Heart right ventricle (tissue), 16 donors: ENCODE measurements at regions not wholly inside any gene's neighbourhood (a gene's known extent, or its start where the extent isn't known, plus 50 kb on each side); places are given as distances from the start of the nearest gene placed in this dataset.
"Not testable (repeated sequence)": the region's sequence is repeated elsewhere in the genome, so short reads cannot be mapped to it uniquely, and the experiment has no call there.

Experiments used
- ATAC-seq, 8 donors: fragments of 200-7000 bp; cut with Tn5 transposase; one replicate each; pipeline ENCODE4 v1.9.1; 2020; ENCODE audit warnings: mild to moderate bottlenecking in 8 of 8, moderate library complexity in 8 of 8, moderate number of reproducible peaks in 1 of 8
- DNase-seq, 2 donors: peaks; one replicate each; pipeline ENCODE4 v3.0.0-alpha.2; 2020
- H3K27ac ChIP-seq, 10 donors: fragments of 200-600 bp; sonication (generic) in 2 of 10; one replicate each; pipeline versions ENCODE4 v1.5.0 to v1.8.0; 2020 to 2022; ENCODE audit warnings: mild to moderate bottlenecking in 3 of 10
- H3K27me3 ChIP-seq, 7 donors: fragments of 200-600 bp; one replicate each; pipeline ENCODE4 v1.8.0; 2021 to 2022; ENCODE audit warnings: mild to moderate bottlenecking in 2 of 7
- H3K36me3 ChIP-seq, 9 donors: fragments of 200-600 bp; sonication (generic) in 1 of 9; one replicate each; pipeline versions ENCODE4 v1.5.0 to v1.8.0; 2020 to 2022; ENCODE audit warnings: mild to moderate bottlenecking in 2 of 9
- H3K4me1 ChIP-seq, 9 donors: fragments of 200-600 bp; sonication (generic) in 1 of 9; one replicate each; pipeline versions ENCODE4 v1.5.0 to v1.8.0; 2020 to 2022; ENCODE audit warnings: mild to moderate bottlenecking in 4 of 9
- H3K4me3 ChIP-seq, 10 donors: fragments of 200-600 bp; sonication (generic) in 2 of 10; one replicate each; pipeline versions ENCODE4 v1.5.0 to v1.8.0; 2020 to 2022; ENCODE audit warnings: mild to moderate bottlenecking in 7 of 10, moderate library complexity in 2 of 10
- H3K9me3 ChIP-seq, 11 donors: fragments of 200-600 bp in 10 of 11; sonication (generic) in 2 of 11; one replicate each; pipeline versions ENCODE4 v1.5.0 to v1.8.0; 2013 to 2022; ENCODE audit warnings: mild to moderate bottlenecking in 2 of 11, control low read depth in 1 of 11, moderate library complexity in 1 of 11
- WGBS, 2 donors: extraction: QIAGEN DNeasy Blood & Tissue Kit; methylation state at CpG; one replicate each; pipeline ENCODE4 v1.1.7; 2013; ENCODE audit warnings: inconsistent platforms in 1 of 2; 5-methylcytosine and 5-hydroxymethylcytosine counted together
- intact Hi-C, 10 donors: fragments of 100-400 bp; cut with DNase I; formaldehyde crosslinking; loops; one replicate each; pipeline versions ENCODE4 v1.11.1 to v1.14.2; 2022
- TF ChIP-seq, protein P1 (sequence below), 9 donors: fragments of 200-600 bp; sonication (generic) in 2 of 9; IDR thresholded peaks; one replicate each; pipeline versions ENCODE4 v1.5.0 to v1.8.0; 2021 to 2022; ENCODE audit warnings: antibody characterized with exemption in 9 of 9, mild to moderate bottlenecking in 5 of 9, moderate library complexity in 1 of 9
- donor health status: Arrhythmogenic right ventricular cardiomyopathy.
- donor health status: ischemic (EF 13 %, LVEDD 7.1; RV severe dilation, severe dysfunction).
- donor health status: healthy with polysubstance abuse.
- donor health status: DM: no; HTN: yes; CAD: no.
- donor health status: DM: no; HTN: no; CAD: no.
- donor health status: ischemic (EF 25% LVEDD 6.9; RV normal size, moderate dysfunction).
- donor health status: ischemic (EF 25% LVEDD 5.7; RV mildly dilated, moderate dysfunction).
- donor health status: healthy.
- donor health status: DM: yes; HTN: yes; CAD: no.
- donor health status: Ischemic cardiomyopathy.
- donor health status: ischemic (EF 35%, LVEDD 5.7; RV mildly dilated, moderate dysfunction).
- donor health status: nonischemic (EF 11% LVEDD 7.7; RV severe dilation, severe dysfunction).
- donor health status: DM: yes; HTN: yes; CAD: no.
- donor health status: PGD.
- donor health status: ischemic (EF 29% LVEDD 5.4; RV normal size, mild dysfunction).
- donor health status: nonischemic (EF 23%, LVEDD 6.1; RV moderate dilation, normal function).

DNA sequence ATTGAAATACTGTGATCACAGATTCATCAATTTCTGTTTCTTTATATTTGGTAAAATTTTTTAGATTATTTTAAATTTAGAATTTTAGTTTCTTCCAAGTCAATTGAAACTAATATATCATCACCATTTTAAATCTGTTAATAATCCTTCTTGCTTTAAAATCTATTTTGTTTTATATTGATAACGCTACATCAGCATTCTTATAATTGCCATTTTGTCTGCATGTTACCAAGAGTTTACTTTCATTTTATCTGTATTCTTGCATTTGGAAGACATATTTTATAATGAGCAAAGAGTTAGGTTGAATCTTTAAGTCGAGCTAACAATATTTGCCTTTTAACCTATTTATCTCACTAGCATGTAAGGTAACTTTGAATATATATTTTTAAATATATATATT lies 890.6 kb downstream of the DNAJB9 start:
- ATAC-seq (no peak), DNase-seq (no peak)
- intact Hi-C loops = no loop called here
- H3K9me3 ChIP-seq = peaks cover 0 to 3% (median 0%) of the 10 kb centered on the region in 11 donors
- no peak overlapping the region for H3K4me3 ChIP-seq
- TF ChIP-seq, protein P1, sequence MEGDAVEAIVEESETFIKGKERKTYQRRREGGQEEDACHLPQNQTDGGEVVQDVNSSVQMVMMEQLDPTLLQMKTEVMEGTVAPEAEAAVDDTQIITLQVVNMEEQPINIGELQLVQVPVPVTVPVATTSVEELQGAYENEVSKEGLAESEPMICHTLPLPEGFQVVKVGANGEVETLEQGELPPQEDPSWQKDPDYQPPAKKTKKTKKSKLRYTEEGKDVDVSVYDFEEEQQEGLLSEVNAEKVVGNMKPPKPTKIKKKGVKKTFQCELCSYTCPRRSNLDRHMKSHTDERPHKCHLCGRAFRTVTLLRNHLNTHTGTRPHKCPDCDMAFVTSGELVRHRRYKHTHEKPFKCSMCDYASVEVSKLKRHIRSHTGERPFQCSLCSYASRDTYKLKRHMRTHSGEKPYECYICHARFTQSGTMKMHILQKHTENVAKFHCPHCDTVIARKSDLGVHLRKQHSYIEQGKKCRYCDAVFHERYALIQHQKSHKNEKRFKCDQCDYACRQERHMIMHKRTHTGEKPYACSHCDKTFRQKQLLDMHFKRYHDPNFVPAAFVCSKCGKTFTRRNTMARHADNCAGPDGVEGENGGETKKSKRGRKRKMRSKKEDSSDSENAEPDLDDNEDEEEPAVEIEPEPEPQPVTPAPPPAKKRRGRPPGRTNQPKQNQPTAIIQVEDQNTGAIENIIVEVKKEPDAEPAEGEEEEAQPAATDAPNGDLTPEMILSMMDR (IDR thresholded peaks at IDR 0.05) = no peak
- H3K36me3 ChIP-seq = no peaks in the 10 kb centered on the region
- 84 to 88% methylated on average over 2 of the region's 2 CpGs for WGBS, 2 donors
- no peaks in the 10 kb centered on the region for H3K4me1 ChIP-seq
- no peak overlapping the region for H3K27ac ChIP-seq
- no peaks in the 10 kb centered on the region for H3K27me3 ChIP-seq

DNA sequence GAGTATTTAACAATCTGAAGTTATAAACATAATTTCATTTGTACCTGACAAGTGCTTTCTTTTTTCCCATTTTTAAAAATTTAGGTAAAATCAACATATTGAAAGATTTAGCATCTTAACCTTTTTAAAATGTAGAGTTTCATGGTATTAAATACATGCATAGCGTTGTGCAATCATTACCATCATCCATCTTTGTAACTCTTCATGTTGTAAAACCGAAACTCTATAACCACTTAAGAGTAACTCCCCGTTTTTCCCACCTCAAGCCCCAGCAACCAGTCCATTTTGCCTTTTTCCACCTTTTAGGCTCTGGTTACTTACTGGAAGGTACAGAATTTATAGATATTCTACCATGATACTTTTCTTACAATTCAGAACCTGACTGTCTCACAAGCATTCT lies 892.5 kb downstream of the DNAJB9 start:
- WGBS, 2 donors = 78 to 84% methylated on average over 3 of the region's 3 CpGs

DNA sequence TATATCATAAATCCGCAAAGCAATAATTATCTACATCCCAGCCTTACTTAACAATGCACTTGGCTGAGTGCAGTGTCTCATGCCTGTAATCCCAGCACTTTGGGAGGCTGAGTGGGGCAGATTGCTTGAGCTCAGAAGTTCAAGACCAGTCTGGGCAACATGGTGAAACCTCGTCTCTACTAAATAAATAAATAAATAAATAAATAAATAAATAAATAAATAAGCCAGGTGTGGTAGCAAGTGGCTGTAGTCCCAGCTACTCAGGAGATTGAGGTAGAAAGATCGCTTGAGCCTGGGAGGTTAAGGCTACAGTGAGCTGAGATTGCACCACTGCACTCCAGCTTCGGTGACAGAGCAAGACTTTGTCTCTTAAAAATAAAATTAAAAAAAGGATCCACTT lies 898.1 kb downstream of the DNAJB9 start:
- H3K4me1 ChIP-seq, H3K4me3 ChIP-seq, intact Hi-C loops, ATAC-seq, H3K27me3 ChIP-seq, H3K9me3 ChIP-seq, H3K27ac ChIP-seq, DNase-seq, H3K36me3 ChIP-seq: not testable (repeated sequence)
- WGBS, 2 donors = 94 to 95% methylated on average over 4 of the region's 4 CpGs

More for the DNA sequence above, 892.5 kb downstream of the DNAJB9 start:
- no peaks in the 10 kb centered on the region for H3K27me3 ChIP-seq
- TF ChIP-seq, protein P1 (IDR thresholded peaks at IDR 0.05) = no peak
- no peaks in the 10 kb centered on the region for H3K36me3 ChIP-seq
- DNase-seq = no peak
- no peak overlapping the region for H3K4me3 ChIP-seq
- no peak overlapping the region for H3K27ac ChIP-seq
- peaks cover 0 to 3% (median 0%) of the 10 kb centered on the region in 11 donors for H3K9me3 ChIP-seq
- no peak for ATAC-seq
- intact Hi-C loops = no loop called here
- H3K4me1 ChIP-seq = no peaks in the 10 kb centered on the region

DNA sequence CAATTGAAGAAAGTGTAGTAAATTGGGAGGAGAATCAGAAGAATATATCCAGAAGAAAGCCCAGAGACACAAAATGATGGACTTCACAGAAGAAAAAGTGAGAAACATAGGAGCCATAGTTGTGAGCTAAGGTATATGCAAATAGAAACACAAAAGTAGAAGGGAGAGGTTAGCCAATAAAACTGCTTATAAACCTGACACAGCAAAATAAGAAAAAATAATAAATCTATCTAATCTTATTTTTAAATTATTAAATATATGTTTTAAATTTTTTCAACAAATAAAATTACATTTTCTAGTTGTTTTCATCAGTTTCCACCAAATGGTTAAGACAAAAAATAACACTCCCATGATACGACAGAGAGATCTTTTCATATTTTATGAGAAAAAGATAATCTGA lies 903.5 kb downstream of the DNAJB9 start:
- DNase-seq (no peak), ATAC-seq (no peak)
- Histone ChIP-seq H3K27me3 (no peaks in the 10 kb centered on the region), H3K4me1 (no peaks in the 10 kb centered on the region), H3K36me3 (no peaks in the 10 kb centered on the region), H3K9me3 (no peaks in the 10 kb centered on the region), H3K27ac (no peak overlapping the region), H3K4me3 (no peak overlapping the region)
- TF ChIP-seq, protein P1 (IDR thresholded peaks at IDR 0.05) = no peak
- intact Hi-C loops = no loop called here
- WGBS, 2 donors = 90 to 91% methylated on average over 1 of the region's 1 CpG

DNA sequence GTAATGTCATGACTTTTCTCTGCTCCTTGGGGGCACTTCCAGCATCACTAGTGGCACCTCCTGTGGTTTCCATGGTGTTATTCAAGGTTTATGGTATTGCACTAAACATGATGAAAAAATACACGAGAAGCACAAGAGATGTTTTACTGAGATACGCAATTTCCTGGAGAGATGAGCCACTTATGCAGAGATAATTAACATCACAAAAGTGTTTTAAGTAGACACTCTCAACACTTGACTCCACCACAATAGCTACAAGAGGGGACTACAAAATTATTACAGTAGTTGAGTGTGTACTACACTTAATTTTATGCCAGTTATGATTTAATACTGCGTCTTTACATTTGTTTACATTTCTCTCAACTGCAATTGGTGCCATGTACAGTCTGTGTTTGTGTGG lies 906.7 kb downstream of the DNAJB9 start:
- Histone ChIP-seq H3K27ac (no peak overlapping the region), H3K4me1 (no peaks in the 10 kb centered on the region), H3K4me3 (no peak overlapping the region), H3K36me3 (no peaks in the 10 kb centered on the region), H3K9me3 (no peaks in the 10 kb centered on the region), H3K27me3 (no peaks in the 10 kb centered on the region)
- WGBS, 2 donors = 80 to 86% methylated on average over 3 of the region's 3 CpGs
- TF ChIP-seq, protein P1 (IDR thresholded peaks at IDR 0.05) = no peak
- ATAC-seq (no peak), DNase-seq (no peak)
- intact Hi-C loops = no loop called here
